ENCODE measurements at regions not wholly inside any gene's neighbourhood (a gene's known extent, or its start where the extent isn't known, plus 50 kb on each side); places are given as distances from the start of the nearest gene placed in this dataset.

DNA sequence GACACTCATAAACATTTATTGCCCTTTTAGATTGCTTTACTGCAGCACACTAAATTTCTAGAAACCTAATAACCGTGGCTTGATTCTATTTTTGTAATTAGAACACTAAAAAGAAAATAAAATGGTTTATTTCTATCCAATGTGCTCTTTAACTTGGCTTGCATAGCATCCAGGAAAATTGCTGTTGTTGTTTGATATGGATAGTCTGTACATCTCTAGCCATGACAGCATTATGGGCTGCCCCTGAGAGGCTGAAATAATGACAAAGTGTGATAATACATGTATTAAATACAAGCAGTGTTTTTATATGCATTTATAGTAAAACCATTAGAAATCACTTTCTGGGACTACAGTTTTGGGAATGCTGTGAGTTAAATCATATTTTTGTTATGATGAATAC is 472.5 kb downstream of the EPM2A start:
- TF ChIP-seq, protein P1, sequence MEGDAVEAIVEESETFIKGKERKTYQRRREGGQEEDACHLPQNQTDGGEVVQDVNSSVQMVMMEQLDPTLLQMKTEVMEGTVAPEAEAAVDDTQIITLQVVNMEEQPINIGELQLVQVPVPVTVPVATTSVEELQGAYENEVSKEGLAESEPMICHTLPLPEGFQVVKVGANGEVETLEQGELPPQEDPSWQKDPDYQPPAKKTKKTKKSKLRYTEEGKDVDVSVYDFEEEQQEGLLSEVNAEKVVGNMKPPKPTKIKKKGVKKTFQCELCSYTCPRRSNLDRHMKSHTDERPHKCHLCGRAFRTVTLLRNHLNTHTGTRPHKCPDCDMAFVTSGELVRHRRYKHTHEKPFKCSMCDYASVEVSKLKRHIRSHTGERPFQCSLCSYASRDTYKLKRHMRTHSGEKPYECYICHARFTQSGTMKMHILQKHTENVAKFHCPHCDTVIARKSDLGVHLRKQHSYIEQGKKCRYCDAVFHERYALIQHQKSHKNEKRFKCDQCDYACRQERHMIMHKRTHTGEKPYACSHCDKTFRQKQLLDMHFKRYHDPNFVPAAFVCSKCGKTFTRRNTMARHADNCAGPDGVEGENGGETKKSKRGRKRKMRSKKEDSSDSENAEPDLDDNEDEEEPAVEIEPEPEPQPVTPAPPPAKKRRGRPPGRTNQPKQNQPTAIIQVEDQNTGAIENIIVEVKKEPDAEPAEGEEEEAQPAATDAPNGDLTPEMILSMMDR (conservative IDR thresholded peaks at IDR 0.05), result no peak
- no peak overlapping the region for H3K27ac ChIP-seq

GRCh38 chr6:145263778-145264211 is 471.5 kb downstream of the EPM2A start:
- TF ChIP-seq, protein P1 (conservative IDR thresholded peaks at IDR 0.05), result no peak
- H3K27ac ChIP-seq, result no peak overlapping the region

- peak overlapping the region; percentile 75 for H3K27ac ChIP-seq
- TF ChIP-seq, protein P1 (conservative IDR thresholded peaks at IDR 0.05), result no peak
These were observed 468.8 kb downstream of the EPM2A start for GRCh38 chr6:145266432-145267075.

- TF ChIP-seq, protein P1 (conservative IDR thresholded peaks at IDR 0.05), result no peak
- H3K27ac ChIP-seq, result peak overlapping the region; percentile 75
These were observed 468.0 kb downstream of the EPM2A start for GRCh38 chr6:145267076-145267867.

DNA sequence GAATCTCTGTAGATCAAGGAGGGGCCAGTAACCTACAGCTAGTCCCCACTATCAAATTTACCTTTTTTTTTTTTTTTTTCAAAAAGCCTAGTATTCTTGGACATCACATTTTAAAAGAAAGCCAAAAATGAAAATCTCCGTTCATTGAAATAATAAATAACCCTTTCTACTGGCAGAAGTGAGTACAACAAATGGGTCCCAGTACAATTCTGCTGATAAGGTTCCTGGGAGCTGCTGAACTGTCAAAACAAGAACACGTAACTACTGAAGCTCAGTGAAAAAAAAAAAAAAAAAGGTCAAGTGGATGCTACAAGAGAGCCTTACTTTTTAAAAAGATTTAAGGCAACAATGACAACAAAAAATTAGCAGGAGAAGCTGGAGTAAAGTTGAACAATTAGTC is 464.9 kb downstream of the EPM2A start:
- no peak overlapping the region for H3K27ac ChIP-seq
- TF ChIP-seq, protein P1 (conservative IDR thresholded peaks at IDR 0.05), result no peak

- TF ChIP-seq, protein P1 (conservative IDR thresholded peaks at IDR 0.05), result no peak
These were observed 464.3 kb downstream of the EPM2A start for GRCh38 chr6:145271040-145271439.

GRCh38 chr6:145271577-145271976 is 463.7 kb downstream of the EPM2A start:
- no peak overlapping the region for H3K27ac ChIP-seq
- TF ChIP-seq, protein P1 (conservative IDR thresholded peaks at IDR 0.05), result no peak

More at GRCh38 chr6:145271040-145271439, 464.3 kb downstream of the EPM2A start:
- H3K27ac ChIP-seq, result no peak overlapping the region

All from VCaP (cell line).